ENCODE measurements at regions not wholly inside any gene's neighbourhood (a gene's known extent, or its start where the extent isn't known, plus 50 kb on each side); places are given as distances from the start of the nearest gene placed in this dataset.

DNA sequence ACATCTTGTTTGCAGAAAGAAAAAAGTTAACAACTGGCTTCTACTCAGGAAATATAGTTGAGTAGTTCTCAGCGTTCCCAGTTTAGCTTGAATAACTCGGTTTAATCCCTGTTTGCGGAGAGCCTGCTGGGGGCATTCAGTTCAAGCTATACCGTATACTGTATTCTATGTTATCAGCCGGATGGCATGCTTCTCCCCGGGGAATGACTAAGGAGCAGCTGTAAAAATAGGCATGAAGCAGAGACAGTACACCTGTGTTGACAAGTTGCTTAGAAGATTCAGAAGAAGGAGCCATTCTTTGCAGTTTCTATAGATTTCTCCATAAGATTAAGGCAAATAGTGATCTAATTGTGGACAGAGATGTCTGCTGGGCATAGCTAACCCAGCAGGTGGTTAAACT is 267.8 kb upstream of the NCAM2 start:
- H3K4me1 ChIP-seq, result no peaks in the 10 kb centered on the region
- no peaks in the 10 kb centered on the region for H3K36me3 ChIP-seq
- H3K27me3 ChIP-seq, result no peaks in the 10 kb centered on the region
- intact Hi-C loops (cut with DNase I), result no loop called here
- H3K4me3 ChIP-seq, result no peak overlapping the region
- WGBS, 2 donors, result 54 to 59% methylated on average over 6 of the region's 6 CpGs
- TF ChIP-seq CTCF (IDR thresholded peaks at IDR 0.05), result no peak
- ATAC-seq, result no peak
- no peak overlapping the region for H3K27ac ChIP-seq
- DNase-seq, result no peak
- H3K9me3 ChIP-seq, result peaks cover 0 to 16% (median 0%) of the 10 kb centered on the region in 11 donors

GRCh38 chr21:20735257-20735656 is 263.0 kb upstream of the NCAM2 start:
- Histone ChIP-seq H3K4me1 (no peaks in the 10 kb centered on the region), H3K4me3 (no peak overlapping the region), H3K36me3 (no peaks in the 10 kb centered on the region), H3K27ac (no peak overlapping the region), H3K9me3 (peaks cover 0 to 21% (median 0%) of the 10 kb centered on the region in 11 donors), H3K27me3 (no peaks in the 10 kb centered on the region)
- TF ChIP-seq CTCF (IDR thresholded peaks at IDR 0.05), result no peak
- WGBS, 2 donors, result 68 to 72% methylated on average over 1 of the region's 1 CpG
- intact Hi-C loops (cut with DNase I), result no loop called here
- DNase-seq, result no peak
- ATAC-seq, result no peak

DNA sequence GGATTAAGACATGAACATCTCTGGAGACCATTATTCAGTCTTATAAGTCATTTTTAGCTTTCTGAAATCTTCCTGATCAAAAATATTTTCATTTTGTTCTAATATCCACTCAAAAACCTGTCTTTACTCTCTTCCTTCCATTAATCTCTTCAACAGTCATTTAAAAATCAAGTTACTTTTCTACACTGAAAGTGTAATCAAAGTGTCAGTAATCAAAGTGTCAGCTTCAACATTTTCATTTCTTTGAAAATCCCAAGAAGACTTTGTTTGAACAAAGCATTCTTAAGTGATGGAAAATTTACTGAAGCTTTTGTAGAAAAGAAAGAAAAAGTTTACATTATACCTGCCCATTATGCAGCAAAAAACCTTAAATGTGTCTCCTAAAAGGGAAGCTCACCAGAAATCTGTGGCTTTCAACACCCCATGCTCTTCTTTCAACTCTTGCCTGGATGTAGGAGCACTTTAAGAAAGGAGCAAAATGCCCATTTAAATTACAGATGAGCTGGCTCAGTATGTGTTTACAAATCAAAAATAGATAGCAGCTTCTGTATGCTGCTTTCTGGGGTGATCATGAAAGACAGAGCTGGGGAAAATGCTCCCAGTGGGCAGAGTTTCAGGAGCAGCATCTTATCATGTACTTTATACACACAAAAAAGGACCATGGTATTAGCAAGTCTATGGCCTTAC is 260.8 kb upstream of the NCAM2 start:
- Histone ChIP-seq H3K36me3 (no peaks in the 10 kb centered on the region), H3K27me3 (no peaks in the 10 kb centered on the region), H3K4me1 (no peaks in the 10 kb centered on the region), H3K4me3 (no peak overlapping the region), H3K9me3 (peaks cover 0 to 22% (median 0%) of the 10 kb centered on the region in 11 donors), H3K27ac (no peak overlapping the region)
- ATAC-seq, result no peak
- TF ChIP-seq CTCF (IDR thresholded peaks at IDR 0.05), result no peak
- intact Hi-C loops (cut with DNase I), result no loop called here
- no peak for DNase-seq

GRCh38 chr21:20739421-20739820 is 258.8 kb upstream of the NCAM2 start:
- no peak for TF ChIP-seq CTCF (IDR thresholded peaks at IDR 0.05)
- ATAC-seq (no peak), DNase-seq (no peak)
- Histone ChIP-seq H3K36me3 (no peaks in the 10 kb centered on the region), H3K27me3 (no peaks in the 10 kb centered on the region), H3K4me1 (no peaks in the 10 kb centered on the region), H3K4me3 (no peak overlapping the region), H3K9me3 (peaks cover 0 to 9% (median 0%) of the 10 kb centered on the region in 11 donors), H3K27ac (no peak overlapping the region)
- 67 to 69% methylated on average over 5 of the region's 5 CpGs for WGBS, 2 donors
- intact Hi-C loops (cut with DNase I), result no loop called here
